Stimulated activated CD4-positive, alpha-beta T cell treated with anti-CD3 and anti-CD28 coated beads, Interleukin-12 subunit alpha, Interleukin-12 subunit beta, amount 100 ng/mL, for 48 hours (primary cell): ENCODE measurements at regions not wholly inside any gene's neighbourhood (a gene's known extent, or its start where the extent isn't known, plus 50 kb on each side); places are given as distances from the start of the nearest gene placed in this dataset.

ENCODE experiments used
- DNase-seq, 3 donors: peaks; one replicate each; pipeline ENCODE4 v3.0.0-alpha.2; 2020; ENCODE audit warnings: low read depth in 2 of 3, low spot score in 1 of 3

- DNase-seq = no peak
These were observed 337.2 kb upstream of the CDH6 start for GRCh38 chr5:30856242-30856641.

- DNase-seq = no peak
These were observed 340.3 kb upstream of the CDH6 start for GRCh38 chr5:30853158-30853557.

GRCh38 chr5:30850866-30851265, 342.6 kb upstream of the CDH6 start:
- no peak for DNase-seq

GRCh38 chr5:30849931-30850710, 343.4 kb upstream of the CDH6 start:
- no peak for DNase-seq

GRCh38 chr5:30846171-30846570, 347.3 kb upstream of the CDH6 start:
- DNase-seq = no peak

GRCh38 chr5:30845194-30845593, 348.3 kb upstream of the CDH6 start:
- DNase-seq = no peak

GRCh38 chr5:30843541-30843940, 349.9 kb upstream of the CDH6 start:
- no peak for DNase-seq

- DNase-seq = no peak
These were observed 353.5 kb upstream of the CDH6 start for GRCh38 chr5:30839956-30840355.

GRCh38 chr5:30838936-30839496, 354.5 kb upstream of the CDH6 start:
- no peak for DNase-seq

GRCh38 chr5:30832519-30832918, 361.0 kb upstream of the CDH6 start:
- DNase-seq = no peak

GRCh38 chr5:30831605-30832004, 361.9 kb upstream of the CDH6 start:
- DNase-seq = no peak

GRCh38 chr5:30831123-30831522, 362.4 kb upstream of the CDH6 start:
- no peak for DNase-seq

- DNase-seq = no peak
These were observed 382.2 kb upstream of the CDH6 start for GRCh38 chr5:30811298-30811697.

GRCh38 chr5:30809933-30810332, 383.6 kb upstream of the CDH6 start:
- no peak for DNase-seq

GRCh38 chr5:30808996-30809395, 384.5 kb upstream of the CDH6 start:
- DNase-seq = no peak

GRCh38 chr5:30804739-30805505, 388.6 kb upstream of the CDH6 start:
- DNase-seq = no peak

GRCh38 chr5:30802961-30803705, 390.4 kb upstream of the CDH6 start:
- DNase-seq = no peak

GRCh38 chr5:30781643-30782042, 411.8 kb upstream of the CDH6 start:
- DNase-seq = no peak

GRCh38 chr5:30768056-30768690, 425.3 kb upstream of the CDH6 start:
- DNase-seq = no peak

- DNase-seq = no peak
These were observed 427.8 kb upstream of the CDH6 start for GRCh38 chr5:30765706-30766105.

- no peak for DNase-seq
These were observed 428.3 kb upstream of the CDH6 start for GRCh38 chr5:30765227-30765626.
